HEK293 (cell line): ENCODE measurements at regions not wholly inside any gene's neighbourhood (a gene's known extent, or its start where the extent isn't known, plus 50 kb on each side); places are given as distances from the start of the nearest gene placed in this dataset.

Experiments
- CTCF ChIA-PET: fragments of 350-600 bp; formaldehyde crosslinking; extraction: SDS; loops from one replicate; lab custom pipeline; 2021; ENCODE audit warnings: antibody characterized with exemption; lab: Yijun Ruan, JAX
- POLR2A ChIA-PET: fragments of 300-600 bp; formaldehyde crosslinking; extraction: SDS; loops from one replicate; lab custom pipeline; 2020; ENCODE audit warnings: antibody characterized with exemption, inconsistent platforms; lab: Yijun Ruan, JAX
- H3K27ac ChIP-seq: fragments of 200-500 bp; sonication (Bioruptor generic); 2 replicates; pipeline ENCODE4 v1.5.1; 2014; ENCODE audit warnings: low read depth, low read length, control low read depth, inconsistent platforms; ENCODE audit errors: extremely low read depth
- H3K36me3 ChIP-seq, 2 experiments: fragments of 200-500 bp in 1 of 2; sonication (Bioruptor generic) in 1 of 2; 1 replicate in 1 of 2; 2 replicates in 1 of 2; pipeline ENCODE4 v1.5.1; 2014 to 2017; ENCODE audit warnings: inconsistent platforms in 2 of 2, low read length in 2 of 2; ENCODE audit not compliant: control insufficient read depth in 2 of 2, insufficient read depth in 1 of 2
- H3K4me1 ChIP-seq: fragments of 200-500 bp; sonication (Bioruptor generic); 2 replicates; pipeline ENCODE4 v1.5.1; 2014; ENCODE audit warnings: mild to moderate bottlenecking, low read length, inconsistent platforms; ENCODE audit not compliant: control insufficient read depth, insufficient read depth
- H3K4me3 ChIP-seq: 2 replicates; pipeline ENCODE4 v1.5.1; 2011; ENCODE audit warnings: low read depth, mild to moderate bottlenecking, control low read depth, low read length, moderate library complexity
- H3K9me3 ChIP-seq: fragments of 200-500 bp; sonication (Bioruptor generic); 2 replicates; pipeline ENCODE4 v1.5.1; 2014; ENCODE audit warnings: low read depth, low read length, inconsistent platforms; ENCODE audit not compliant: control insufficient read depth, insufficient read depth
- GLI2 ChIP-seq: fragments of 450-650 bp; formaldehyde crosslinking; IDR thresholded peaks from 2 replicates; pipeline ENCODE4; 2017; ENCODE audit warnings: missing biosample characterization, missing genetic modification characterization, low read depth, borderline replicate concordance
- REPIN1 ChIP-seq: fragments of 450-650 bp; formaldehyde crosslinking; IDR thresholded peaks from 2 replicates; pipeline ENCODE4 v1.5.1; 2017; ENCODE audit warnings: missing biosample characterization, missing genetic modification characterization, low read depth
- SP2 ChIP-seq: fragments of 450-650 bp; formaldehyde crosslinking; IDR thresholded peaks from 2 replicates; pipeline ENCODE4 v1.5.1; 2016; ENCODE audit warnings: missing biosample characterization, missing genetic modification characterization
- YY1 ChIP-seq: fragments of 450-650 bp; formaldehyde crosslinking; IDR thresholded peaks from 2 replicates; pipeline ENCODE4 v1.5.1; 2018; ENCODE audit warnings: missing biosample characterization, missing genetic modification characterization
- YY2 ChIP-seq: fragments of 450-650 bp; formaldehyde crosslinking; IDR thresholded peaks from 2 replicates; pipeline ENCODE4 v1.5.1; 2016; ENCODE audit warnings: missing biosample characterization, missing genetic modification characterization
- ZFHX2 ChIP-seq: fragments of 450-650 bp; formaldehyde crosslinking; conservative IDR thresholded peaks from 2 replicates; pipeline ENCODE4 v1.5.1; 2016; ENCODE audit warnings: missing biosample characterization, missing genetic modification characterization
- ZFP37 ChIP-seq: fragments of 450-650 bp; formaldehyde crosslinking; IDR thresholded peaks from 2 replicates; pipeline ENCODE4 v1.5.1; 2016; ENCODE audit warnings: missing biosample characterization, missing genetic modification characterization
- ZIC2 ChIP-seq: fragments of 450-650 bp; formaldehyde crosslinking; IDR thresholded peaks from 2 replicates; pipeline ENCODE4 v1.5.1; 2016; ENCODE audit warnings: missing biosample characterization, missing genetic modification characterization
- ZNF239 ChIP-seq: fragments of 450-650 bp; formaldehyde crosslinking; IDR thresholded peaks from 2 replicates; pipeline ENCODE4 v1.5.1; 2016; ENCODE audit warnings: missing biosample characterization, missing genetic modification characterization
- ZNF266 ChIP-seq: fragments of 450-650 bp; formaldehyde crosslinking; IDR thresholded peaks from 2 replicates; pipeline ENCODE4 v1.5.1; 2016; ENCODE audit warnings: missing biosample characterization, missing genetic modification characterization, low read depth
- ZNF423 ChIP-seq: fragments of 450-650 bp; formaldehyde crosslinking; IDR thresholded peaks from 2 replicates; pipeline ENCODE4 v1.5.1; 2016; ENCODE audit warnings: missing biosample characterization, missing genetic modification characterization
- ZNF48 ChIP-seq: fragments of 450-650 bp; formaldehyde crosslinking; IDR thresholded peaks from 2 replicates; pipeline ENCODE4 v1.5.1; 2016; ENCODE audit warnings: missing biosample characterization, missing genetic modification characterization
- ZNF561 ChIP-seq: fragments of 450-650 bp; IDR thresholded peaks from 2 replicates; pipeline ENCODE4 v1.5.1; 2018; ENCODE audit warnings: missing biosample characterization, missing genetic modification characterization, borderline replicate concordance
- ZNF600 ChIP-seq: fragments of 450-650 bp; formaldehyde crosslinking; IDR thresholded peaks from 2 replicates; pipeline ENCODE4 v1.5.1; 2016; ENCODE audit warnings: missing biosample characterization, missing genetic modification characterization
- ZNF610 ChIP-seq: fragments of 450-650 bp; formaldehyde crosslinking; IDR thresholded peaks from 2 replicates; pipeline ENCODE4 v1.5.1; 2016; ENCODE audit warnings: missing biosample characterization, missing genetic modification characterization, borderline replicate concordance
- ZNF658 ChIP-seq: fragments of 450-650 bp; formaldehyde crosslinking; IDR thresholded peaks from 2 replicates; pipeline ENCODE4; 2016; ENCODE audit warnings: missing biosample characterization, missing genetic modification characterization
- ZNF837 ChIP-seq: fragments of 450-650 bp; formaldehyde crosslinking; IDR thresholded peaks from 2 replicates; pipeline ENCODE4 v1.5.1; 2016; ENCODE audit warnings: missing biosample characterization, missing genetic modification characterization
- TF ChIP-seq, protein P1 (sequence below): fragments of 450-650 bp; formaldehyde crosslinking; IDR thresholded peaks from 2 replicates; pipeline ENCODE4 v1.5.1; 2017; ENCODE audit warnings: missing biosample characterization, missing genetic modification characterization
- TF ChIP-seq, protein P2 (sequence below): fragments of 450-650 bp; formaldehyde crosslinking; IDR thresholded peaks from 2 replicates; pipeline ENCODE4 v1.5.1; 2017; ENCODE audit warnings: missing biosample characterization, missing genetic modification characterization
- TF ChIP-seq, protein P3 (sequence below): fragments of 450-650 bp; formaldehyde crosslinking; IDR thresholded peaks from 2 replicates; pipeline ENCODE4 v1.5.1; 2016; ENCODE audit warnings: missing biosample characterization, missing genetic modification characterization
- TF ChIP-seq, protein P4 (sequence below): fragments of 450-650 bp; formaldehyde crosslinking; IDR thresholded peaks from 2 replicates; pipeline ENCODE4 v1.5.1; 2016; ENCODE audit warnings: missing biosample characterization, missing genetic modification characterization
- TF ChIP-seq, protein P5 (sequence below): fragments of 450-650 bp; formaldehyde crosslinking; IDR thresholded peaks from 2 replicates; pipeline ENCODE4 v1.5.1; 2016; ENCODE audit warnings: missing biosample characterization, missing genetic modification characterization, low read depth

DNA sequence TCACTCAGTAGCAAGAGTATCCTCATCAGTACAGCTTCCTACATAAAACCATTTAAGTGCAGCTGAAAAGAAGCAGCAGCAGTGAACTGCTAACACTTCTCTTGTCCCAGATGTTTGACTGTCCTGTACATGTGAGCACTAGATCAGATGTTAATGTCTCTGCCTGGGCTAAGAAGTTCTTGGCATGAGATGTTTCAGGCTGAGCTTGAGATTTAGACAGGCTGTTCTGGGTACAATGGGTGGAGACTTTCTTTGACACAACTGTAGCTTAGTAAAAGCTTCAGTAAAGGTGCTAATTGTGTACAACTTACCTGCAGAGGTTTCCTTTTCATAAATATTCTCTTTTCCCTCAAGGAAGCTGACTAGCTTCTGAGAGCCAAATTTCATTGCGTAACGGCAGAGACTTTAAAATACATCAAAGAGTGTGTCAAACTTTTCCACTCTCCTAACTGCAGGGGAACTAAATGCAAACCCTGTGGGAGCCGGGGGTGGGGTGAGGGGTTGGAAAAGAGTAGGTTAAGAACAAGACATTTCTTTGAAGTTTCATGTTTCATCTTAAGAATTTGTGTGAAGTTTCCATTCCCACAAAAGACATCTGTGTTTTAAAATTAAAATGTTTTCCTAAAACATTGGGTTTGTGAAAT lies 82.1 kb upstream of the CCDC190 start:
- no peaks in the 10 kb centered on the region for H3K9me3 ChIP-seq

DNA sequence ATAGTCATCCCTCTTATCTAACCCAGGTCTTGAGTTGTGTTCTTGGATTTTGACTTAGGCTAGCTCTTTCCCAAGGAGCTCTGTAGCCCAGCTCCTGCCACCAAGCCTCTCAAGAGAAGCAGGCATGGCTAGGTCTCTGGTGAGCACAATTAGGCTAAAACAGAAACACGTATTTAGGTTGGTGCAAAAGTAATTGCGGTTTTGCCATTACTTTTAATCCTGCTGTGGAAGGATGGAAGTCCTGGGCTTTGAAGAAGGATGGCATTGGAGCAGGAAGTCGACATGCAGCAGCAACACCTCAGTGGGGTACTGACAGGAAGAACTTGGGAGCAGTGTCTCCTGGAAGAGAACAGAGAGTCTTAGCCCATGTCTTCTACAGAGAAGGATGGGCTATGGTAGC lies 80.0 kb upstream of the CCDC190 start:
- Histone ChIP-seq H3K27ac (no peak overlapping the region), H3K9me3 (no peaks in the 10 kb centered on the region), H3K4me1 (peaks cover 3% of the 10 kb centered on the region; the same call in 1 of the 2 replicates), H3K4me3 (no peak overlapping the region), H3K36me3 (no peaks in the 10 kb centered on the region)
- TF ChIP-seq, protein P1, sequence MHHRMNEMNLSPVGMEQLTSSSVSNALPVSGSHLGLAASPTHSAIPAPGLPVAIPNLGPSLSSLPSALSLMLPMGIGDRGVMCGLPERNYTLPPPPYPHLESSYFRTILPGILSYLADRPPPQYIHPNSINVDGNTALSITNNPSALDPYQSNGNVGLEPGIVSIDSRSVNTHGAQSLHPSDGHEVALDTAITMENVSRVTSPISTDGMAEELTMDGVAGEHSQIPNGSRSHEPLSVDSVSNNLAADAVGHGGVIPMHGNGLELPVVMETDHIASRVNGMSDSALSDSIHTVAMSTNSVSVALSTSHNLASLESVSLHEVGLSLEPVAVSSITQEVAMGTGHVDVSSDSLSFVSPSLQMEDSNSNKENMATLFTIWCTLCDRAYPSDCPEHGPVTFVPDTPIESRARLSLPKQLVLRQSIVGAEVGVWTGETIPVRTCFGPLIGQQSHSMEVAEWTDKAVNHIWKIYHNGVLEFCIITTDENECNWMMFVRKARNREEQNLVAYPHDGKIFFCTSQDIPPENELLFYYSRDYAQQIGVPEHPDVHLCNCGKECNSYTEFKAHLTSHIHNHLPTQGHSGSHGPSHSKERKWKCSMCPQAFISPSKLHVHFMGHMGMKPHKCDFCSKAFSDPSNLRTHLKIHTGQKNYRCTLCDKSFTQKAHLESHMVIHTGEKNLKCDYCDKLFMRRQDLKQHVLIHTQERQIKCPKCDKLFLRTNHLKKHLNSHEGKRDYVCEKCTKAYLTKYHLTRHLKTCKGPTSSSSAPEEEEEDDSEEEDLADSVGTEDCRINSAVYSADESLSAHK (tag by site-specific recombination): no peak
- TF ChIP-seq ZNF561: no peak
- no peak for TF ChIP-seq ZNF266
- TF ChIP-seq SP2 (tag by site-specific recombination): no peak
- TF ChIP-seq ZNF658: no peak
- TF ChIP-seq ZNF239 (tag by site-specific recombination): no peak
- no peak for TF ChIP-seq ZFHX2
- TF ChIP-seq ZNF48 (tag by site-specific recombination): no peak
- TF ChIP-seq, protein P2, sequence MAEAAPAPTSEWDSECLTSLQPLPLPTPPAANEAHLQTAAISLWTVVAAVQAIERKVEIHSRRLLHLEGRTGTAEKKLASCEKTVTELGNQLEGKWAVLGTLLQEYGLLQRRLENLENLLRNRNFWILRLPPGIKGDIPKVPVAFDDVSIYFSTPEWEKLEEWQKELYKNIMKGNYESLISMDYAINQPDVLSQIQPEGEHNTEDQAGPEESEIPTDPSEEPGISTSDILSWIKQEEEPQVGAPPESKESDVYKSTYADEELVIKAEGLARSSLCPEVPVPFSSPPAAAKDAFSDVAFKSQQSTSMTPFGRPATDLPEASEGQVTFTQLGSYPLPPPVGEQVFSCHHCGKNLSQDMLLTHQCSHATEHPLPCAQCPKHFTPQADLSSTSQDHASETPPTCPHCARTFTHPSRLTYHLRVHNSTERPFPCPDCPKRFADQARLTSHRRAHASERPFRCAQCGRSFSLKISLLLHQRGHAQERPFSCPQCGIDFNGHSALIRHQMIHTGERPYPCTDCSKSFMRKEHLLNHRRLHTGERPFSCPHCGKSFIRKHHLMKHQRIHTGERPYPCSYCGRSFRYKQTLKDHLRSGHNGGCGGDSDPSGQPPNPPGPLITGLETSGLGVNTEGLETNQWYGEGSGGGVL (tag by site-specific recombination): no peak
- TF ChIP-seq ZFP37 (tag by site-specific recombination): no peak
- TF ChIP-seq ZNF610 (tag by site-specific recombination): no peak
- no peak for TF ChIP-seq YY2
- no peak for TF ChIP-seq REPIN1 (tag by site-specific recombination)
- TF ChIP-seq ZIC2 (tag by site-specific recombination): no peak
- TF ChIP-seq, protein P3, sequence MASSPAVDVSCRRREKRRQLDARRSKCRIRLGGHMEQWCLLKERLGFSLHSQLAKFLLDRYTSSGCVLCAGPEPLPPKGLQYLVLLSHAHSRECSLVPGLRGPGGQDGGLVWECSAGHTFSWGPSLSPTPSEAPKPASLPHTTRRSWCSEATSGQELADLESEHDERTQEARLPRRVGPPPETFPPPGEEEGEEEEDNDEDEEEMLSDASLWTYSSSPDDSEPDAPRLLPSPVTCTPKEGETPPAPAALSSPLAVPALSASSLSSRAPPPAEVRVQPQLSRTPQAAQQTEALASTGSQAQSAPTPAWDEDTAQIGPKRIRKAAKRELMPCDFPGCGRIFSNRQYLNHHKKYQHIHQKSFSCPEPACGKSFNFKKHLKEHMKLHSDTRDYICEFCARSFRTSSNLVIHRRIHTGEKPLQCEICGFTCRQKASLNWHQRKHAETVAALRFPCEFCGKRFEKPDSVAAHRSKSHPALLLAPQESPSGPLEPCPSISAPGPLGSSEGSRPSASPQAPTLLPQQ: no peak
- TF ChIP-seq, protein P4, sequence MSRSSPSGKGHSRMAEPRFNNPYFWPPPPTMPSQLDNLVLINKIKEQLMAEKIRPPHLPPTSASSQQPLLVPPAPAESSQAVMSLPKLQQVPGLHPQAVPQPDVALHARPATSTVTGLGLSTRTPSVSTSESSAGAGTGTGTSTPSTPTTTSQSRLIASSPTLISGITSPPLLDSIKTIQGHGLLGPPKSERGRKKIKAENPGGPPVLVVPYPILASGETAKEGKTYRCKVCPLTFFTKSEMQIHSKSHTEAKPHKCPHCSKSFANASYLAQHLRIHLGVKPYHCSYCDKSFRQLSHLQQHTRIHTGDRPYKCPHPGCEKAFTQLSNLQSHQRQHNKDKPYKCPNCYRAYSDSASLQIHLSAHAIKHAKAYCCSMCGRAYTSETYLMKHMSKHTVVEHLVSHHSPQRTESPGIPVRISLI (tag by site-specific recombination): no peak
- no peak for TF ChIP-seq YY1 (tag by site-specific recombination)
- TF ChIP-seq GLI2: no peak
- TF ChIP-seq, all 188 proteins: peak for 0
- ChIA-PET POLR2A (no interaction called here), CTCF (interaction anchor here (0.5 kb wide), 1 partner anchor 128 kb away, joined by 3 read pairs; the partner anchor contains the start of gene RGS4)

More for the DNA sequence above, 82.1 kb upstream of the CCDC190 start:
- Histone ChIP-seq H3K36me3 (no peaks in the 10 kb centered on the region), H3K4me1 (peaks cover 3% of the 10 kb centered on the region; the same call in 1 of the 2 replicates), H3K27ac (no peak overlapping the region), H3K4me3 (no peak overlapping the region)
- ChIA-PET POLR2A (interaction anchor here (0.5 kb wide), 1 partner anchor 34 kb away, joined by 5 read pairs; no protein-coding TSS in a partner anchor), CTCF (interaction anchor here (0.6 to 1.7 kb wide), 4 partner anchors 67 to 232 kb away, joined by 3 to 7 read pairs (median 4); no protein-coding TSS in a partner anchor)
- no peak for TF ChIP-seq ZNF837 (tag by site-specific recombination)
- TF ChIP-seq, protein P5, sequence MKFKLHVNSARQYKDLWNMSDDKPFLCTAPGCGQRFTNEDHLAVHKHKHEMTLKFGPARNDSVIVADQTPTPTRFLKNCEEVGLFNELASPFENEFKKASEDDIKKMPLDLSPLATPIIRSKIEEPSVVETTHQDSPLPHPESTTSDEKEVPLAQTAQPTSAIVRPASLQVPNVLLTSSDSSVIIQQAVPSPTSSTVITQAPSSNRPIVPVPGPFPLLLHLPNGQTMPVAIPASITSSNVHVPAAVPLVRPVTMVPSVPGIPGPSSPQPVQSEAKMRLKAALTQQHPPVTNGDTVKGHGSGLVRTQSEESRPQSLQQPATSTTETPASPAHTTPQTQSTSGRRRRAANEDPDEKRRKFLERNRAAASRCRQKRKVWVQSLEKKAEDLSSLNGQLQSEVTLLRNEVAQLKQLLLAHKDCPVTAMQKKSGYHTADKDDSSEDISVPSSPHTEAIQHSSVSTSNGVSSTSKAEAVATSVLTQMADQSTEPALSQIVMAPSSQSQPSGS (tag by site-specific recombination): no peak
- no peak for TF ChIP-seq ZNF423 (tag by site-specific recombination)
- no peak for TF ChIP-seq ZNF600 (tag by site-specific recombination)
- TF ChIP-seq, all 188 proteins: peak for 0
